ENCODE measurements at regions not wholly inside any gene's neighbourhood (a gene's known extent, or its start where the extent isn't known, plus 50 kb on each side); places are given as distances from the start of the nearest gene placed in this dataset.

DNA sequence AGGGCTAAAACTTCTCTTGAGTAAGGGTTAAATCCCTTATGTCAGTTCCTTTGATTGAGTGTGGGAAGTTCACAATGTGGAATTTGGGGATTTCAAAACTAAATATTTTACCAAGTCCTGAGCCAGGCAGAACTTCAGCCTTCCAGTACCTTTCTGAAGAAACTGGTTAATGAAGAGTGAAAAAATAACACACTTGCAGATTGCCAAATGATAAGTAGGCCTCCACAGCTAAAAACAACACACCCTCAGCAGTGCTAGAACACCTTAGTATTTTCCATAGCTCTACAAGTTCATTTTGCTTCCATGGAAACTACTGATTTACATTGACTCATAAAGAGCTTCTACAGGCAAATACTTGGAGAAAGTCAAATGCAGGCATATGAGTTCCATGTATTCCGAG, 326.8 kb downstream of the ZNF674 start:
- Mint-ChIP-seq H3K27me3 (ENCODE audit: insufficient read depth, unreplicated experiment) (peaks cover 34% of the 10 kb centered on the region), H3K4me3 (ENCODE audit: unreplicated experiment) (no peak overlapping the region), H3K9me3 (ENCODE audit: unreplicated experiment) (no peaks in the 10 kb centered on the region), H3K27ac (ENCODE audit: low read depth, unreplicated experiment) (no peak overlapping the region), H3K4me1 (ENCODE audit: insufficient read depth, unreplicated experiment) (no peaks in the 10 kb centered on the region), H3K36me3 (ENCODE audit: insufficient read depth, unreplicated experiment) (no peaks in the 10 kb centered on the region)
- no peak for DNase-seq (ENCODE audit: unreplicated experiment)
- BruUV-seq (replicated peaks) = no TSS peak
- TF ChIP-seq CTCF (IDR thresholded peaks at IDR 0.05; ENCODE audit: unreplicated experiment) = no peak
- ChIA-PET POLR2A (interaction anchor here (1.6 kb wide), 1 partner anchor 11 kb away, joined by 7 read pairs; no protein-coding TSS in a partner anchor), CTCF (interaction anchor here (0.6 kb wide), 1 partner anchor 33 kb away, joined by 3 read pairs; no protein-coding TSS in a partner anchor)
- intact Hi-C loops (cut with micrococcal nuclease) = no loop called here

- H3K4me3 Mint-ChIP-seq (ENCODE audit: unreplicated experiment) = no peak overlapping the region
- POLR2A ChIA-PET = interaction anchor here (0.6 to 1.7 kb wide), 2 partner anchors 153 to 364 kb away, joined by 3 to 4 read pairs; no protein-coding TSS in a partner anchor
- BruUV-seq (replicated peaks) = no TSS peak
- H3K36me3 Mint-ChIP-seq (ENCODE audit: insufficient read depth, unreplicated experiment) = no peaks in the 10 kb centered on the region
- H3K9me3 Mint-ChIP-seq (ENCODE audit: unreplicated experiment) = no peaks in the 10 kb centered on the region
- intact Hi-C loops (cut with micrococcal nuclease) = no loop called here
- TF ChIP-seq CTCF (IDR thresholded peaks at IDR 0.05; ENCODE audit: unreplicated experiment) = no peak
- no peak overlapping the region for H3K27ac Mint-ChIP-seq (ENCODE audit: low read depth, unreplicated experiment)
- no peak for DNase-seq (ENCODE audit: unreplicated experiment)
- H3K4me1 Mint-ChIP-seq (ENCODE audit: insufficient read depth, unreplicated experiment) = no peaks in the 10 kb centered on the region
- CTCF ChIA-PET = interaction anchor here (0.5 kb wide), 1 partner anchor 156 kb away, joined by 3 read pairs; no protein-coding TSS in a partner anchor
- peaks cover 16% of the 10 kb centered on the region for H3K27me3 Mint-ChIP-seq (ENCODE audit: insufficient read depth, unreplicated experiment)
These were observed 328.8 kb downstream of the ZNF674 start for GRCh38 chrX:46216406-46216805.

DNA sequence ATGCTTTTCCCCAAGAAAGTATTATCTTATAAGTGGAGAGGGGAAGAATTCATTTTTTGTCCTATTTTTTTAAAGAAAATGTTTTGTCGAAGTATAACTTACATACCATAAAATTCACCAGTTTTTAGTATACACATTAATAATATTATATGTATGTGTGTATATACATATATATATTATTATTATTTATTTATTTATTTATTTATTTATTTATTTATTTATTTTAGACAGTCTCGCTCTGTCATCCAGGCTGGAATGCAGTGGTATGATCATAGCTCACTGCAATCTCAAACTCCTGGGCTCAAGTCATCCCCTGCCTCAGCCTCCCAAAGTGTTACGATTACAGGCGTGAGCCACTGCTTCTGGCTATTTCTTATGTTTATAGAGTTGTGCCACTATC, 334.1 kb downstream of the ZNF674 start:
- no TSS peak for BruUV-seq (replicated peaks)
- POLR2A ChIA-PET = no interaction called here

DNA sequence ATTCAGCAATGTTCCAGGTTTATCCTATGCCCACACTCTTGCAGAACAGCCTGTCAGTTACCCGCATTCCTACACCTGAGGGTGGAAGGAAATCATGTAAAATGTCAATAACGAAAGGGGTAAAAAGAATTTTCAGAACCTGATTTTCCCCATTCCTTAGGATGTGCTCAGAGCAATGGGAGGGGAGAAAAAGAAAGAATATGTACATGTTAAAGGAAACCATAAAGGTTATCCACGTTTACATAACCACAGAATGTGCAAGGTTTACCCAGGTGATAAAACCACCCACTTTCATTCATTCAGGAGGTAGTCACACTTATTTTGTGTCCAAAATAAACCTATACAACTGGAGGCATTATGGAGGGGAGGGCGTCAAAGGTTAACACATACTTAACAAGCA, 335.5 kb downstream of the ZNF674 start:
- intact Hi-C loops (cut with micrococcal nuclease) = no loop called here
- no peaks in the 10 kb centered on the region for H3K27me3 Mint-ChIP-seq (ENCODE audit: insufficient read depth, unreplicated experiment)
- CTCF ChIA-PET = no interaction called here
- TF ChIP-seq CTCF (IDR thresholded peaks at IDR 0.05; ENCODE audit: unreplicated experiment) = no peak
- H3K36me3 Mint-ChIP-seq (ENCODE audit: insufficient read depth, unreplicated experiment) = no peaks in the 10 kb centered on the region
- no TSS peak for BruUV-seq (replicated peaks)
- POLR2A ChIA-PET = no interaction called here
- peak; percentile 33 for DNase-seq (ENCODE audit: unreplicated experiment)
- no peak overlapping the region for H3K27ac Mint-ChIP-seq (ENCODE audit: low read depth, unreplicated experiment)
- no peak overlapping the region for H3K4me3 Mint-ChIP-seq (ENCODE audit: unreplicated experiment)
- peaks cover 6% of the 10 kb centered on the region for H3K4me1 Mint-ChIP-seq (ENCODE audit: insufficient read depth, unreplicated experiment)
- H3K9me3 Mint-ChIP-seq (ENCODE audit: unreplicated experiment) = no peaks in the 10 kb centered on the region

More for the DNA sequence above, 334.1 kb downstream of the ZNF674 start:
- no peak overlapping the region for H3K4me3 Mint-ChIP-seq (ENCODE audit: unreplicated experiment)
- no peaks in the 10 kb centered on the region for H3K27me3 Mint-ChIP-seq (ENCODE audit: insufficient read depth, unreplicated experiment)
- H3K9me3 Mint-ChIP-seq (ENCODE audit: unreplicated experiment) = no peaks in the 10 kb centered on the region
- DNase-seq (ENCODE audit: unreplicated experiment) = no peak
- CTCF ChIA-PET = no interaction called here
- H3K36me3 Mint-ChIP-seq (ENCODE audit: insufficient read depth, unreplicated experiment) = no peaks in the 10 kb centered on the region
- no peak for TF ChIP-seq CTCF (IDR thresholded peaks at IDR 0.05; ENCODE audit: unreplicated experiment)
- no peak overlapping the region for H3K27ac Mint-ChIP-seq (ENCODE audit: low read depth, unreplicated experiment)
- peaks cover 6% of the 10 kb centered on the region for H3K4me1 Mint-ChIP-seq (ENCODE audit: insufficient read depth, unreplicated experiment)
- intact Hi-C loops (cut with micrococcal nuclease) = no loop called here
